Activated CD4-positive, CD25-positive, alpha-beta regulatory T cell treated with anti-CD3 and anti-CD28 coated beads, Interleukin-2, amount 50 U/mL, for 16 hours (primary cell): ENCODE measurements at regions not wholly inside any gene's neighbourhood (a gene's known extent, or its start where the extent isn't known, plus 50 kb on each side); places are given as distances from the start of the nearest gene placed in this dataset.

Experiments
- DNase-seq: peaks from one replicate; pipeline ENCODE4 v3.0.0-alpha.2; 2020; ENCODE audit warnings: low read depth, low spot score

DNA sequence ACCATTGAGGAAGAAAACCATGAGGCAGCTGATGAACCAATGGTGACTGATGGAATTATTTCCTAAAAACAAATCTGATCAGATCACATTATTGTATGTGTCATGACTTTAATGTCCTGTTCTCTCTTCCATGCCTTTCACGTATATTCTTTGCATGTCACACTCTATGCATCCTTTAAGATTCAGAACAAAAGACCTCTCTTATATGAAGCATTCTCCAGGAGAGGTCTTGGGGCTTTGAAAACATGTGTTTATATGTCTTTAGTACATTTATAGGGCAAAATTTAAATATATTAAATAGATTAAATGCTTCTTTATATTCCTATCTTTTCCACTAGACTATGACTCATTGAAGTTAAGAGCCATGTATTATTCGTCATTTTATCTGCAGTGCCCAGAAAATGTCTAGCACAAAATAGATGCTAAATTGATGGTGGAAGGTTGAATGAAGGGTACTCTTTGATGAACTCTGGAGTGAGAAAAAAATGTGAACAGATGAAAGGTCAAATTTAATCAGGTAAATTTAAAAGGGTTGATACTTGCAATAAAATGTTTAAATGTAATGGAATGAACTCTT is 196.3 kb downstream of the PSAT1 start:
- no peak for DNase-seq

- no peak for DNase-seq
Measured at GRCh38 chr9:78502566-78502965, 205.6 kb downstream of the PSAT1 start.

GRCh38 chr9:78505546-78505945 is 208.6 kb downstream of the PSAT1 start:
- no peak for DNase-seq

- DNase-seq, result no peak
Measured at GRCh38 chr9:78507037-78507436, 210.1 kb downstream of the PSAT1 start.

DNA sequence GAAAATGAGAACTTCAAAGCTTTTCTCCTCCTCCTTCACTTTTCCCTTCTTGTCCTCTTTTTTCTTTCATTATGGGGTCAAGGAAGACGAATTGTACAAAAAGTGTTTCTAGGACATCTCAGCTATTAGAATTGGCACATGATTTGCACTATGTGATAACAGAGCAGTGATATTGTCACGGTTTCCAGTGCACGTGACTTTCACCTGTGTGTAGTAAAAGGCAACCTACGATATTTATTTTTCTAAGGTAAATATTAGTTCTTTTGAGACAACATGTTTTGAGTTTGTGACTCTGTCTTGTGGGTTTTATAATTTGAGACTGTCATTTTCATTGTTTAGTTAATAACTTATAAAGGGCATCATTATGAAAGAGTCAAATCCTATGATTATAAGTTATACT is 213.1 kb downstream of the PSAT1 start:
- DNase-seq, result no peak

- DNase-seq, result no peak
Measured at GRCh38 chr9:78515108-78515507, 218.2 kb downstream of the PSAT1 start.

DNA sequence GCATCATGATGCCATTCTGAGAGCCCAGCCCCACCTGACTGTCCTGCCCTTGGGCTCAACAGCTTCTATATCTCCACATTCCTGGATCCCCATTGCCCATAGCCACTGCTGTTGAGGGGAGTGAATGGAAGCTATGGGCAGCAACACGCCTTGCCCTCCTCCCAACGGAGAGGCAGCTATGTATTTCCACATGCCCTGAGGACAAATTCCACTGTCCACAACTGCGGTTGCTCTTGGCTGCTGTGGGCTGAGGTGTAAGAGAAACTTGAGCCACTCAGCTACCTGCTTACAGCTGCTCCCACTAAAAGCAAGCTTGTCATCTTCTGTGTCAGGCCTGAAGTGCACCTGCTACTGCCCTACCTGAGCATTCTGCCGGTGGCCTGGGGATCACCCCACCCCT is 222.9 kb downstream of the PSAT1 start:
- DNase-seq, result no peak

DNA sequence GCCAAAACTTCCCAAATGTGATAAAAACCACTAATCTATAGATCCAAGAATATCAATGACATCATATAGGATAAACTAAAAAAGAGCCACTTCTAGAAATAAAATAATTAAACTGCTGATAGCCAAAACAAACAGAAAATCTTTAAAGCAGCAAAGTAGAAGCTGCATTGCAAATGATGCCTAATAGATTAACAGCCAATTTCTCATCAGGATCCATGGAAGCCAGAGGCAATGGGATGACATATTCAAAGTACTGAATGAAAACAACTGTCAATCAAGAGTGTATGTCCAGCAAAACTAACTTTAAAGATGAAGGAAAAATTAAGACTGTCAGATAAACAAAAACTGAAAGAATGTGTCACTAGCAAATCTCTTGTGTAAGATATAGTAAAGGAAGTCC is 224.8 kb downstream of the PSAT1 start:
- DNase-seq, result no peak

- DNase-seq, result no peak
Measured at GRCh38 chr9:78525986-78526560, 229.1 kb downstream of the PSAT1 start.

DNA sequence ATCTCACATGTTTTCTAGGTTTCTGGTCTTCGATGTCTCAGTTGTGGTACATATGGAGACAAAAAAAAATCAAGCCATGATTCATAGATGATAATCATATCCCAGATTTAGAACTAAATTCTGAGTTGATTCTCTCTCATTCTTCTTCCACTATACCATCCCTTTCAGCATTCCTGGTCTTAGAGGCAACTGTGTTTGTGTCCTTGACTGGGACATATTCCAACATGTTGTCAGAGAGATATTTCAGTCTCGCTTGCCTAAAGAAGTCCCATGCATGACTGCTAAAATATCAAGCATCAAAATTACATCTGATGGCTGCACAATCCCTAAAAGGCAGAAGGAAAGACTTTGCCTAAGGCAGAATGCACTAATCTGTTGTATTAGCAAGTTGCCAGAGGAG is 236.6 kb downstream of the PSAT1 start:
- no peak for DNase-seq

- DNase-seq, result no peak
Measured at GRCh38 chr9:78539188-78539587, 242.3 kb downstream of the PSAT1 start.

- DNase-seq, result no peak
Measured at GRCh38 chr9:78539904-78540303, 243.0 kb downstream of the PSAT1 start.

GRCh38 chr9:78541868-78542443 is 245.0 kb downstream of the PSAT1 start:
- no peak for DNase-seq

GRCh38 chr9:78542491-78543181 is 245.7 kb downstream of the PSAT1 start:
- DNase-seq, result no peak

DNA sequence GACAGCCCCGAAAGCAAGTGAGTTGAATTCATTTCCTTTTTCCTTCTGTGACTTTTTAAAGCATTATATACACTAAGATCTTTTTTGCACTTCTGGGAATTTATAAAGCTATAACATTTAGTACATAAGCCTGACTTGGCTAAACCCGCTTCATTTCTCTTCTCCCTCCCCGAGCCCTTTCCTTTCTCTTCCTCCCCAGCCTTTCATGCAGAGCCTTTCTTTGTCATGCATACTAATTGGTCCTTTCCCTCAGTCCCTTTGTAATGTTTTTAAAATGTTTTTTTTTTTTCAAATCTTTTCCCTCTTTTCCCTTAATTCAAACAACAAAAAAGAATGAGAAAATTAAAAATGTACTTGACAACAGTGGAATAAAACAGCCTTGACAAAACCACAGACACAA is 246.4 kb downstream of the PSAT1 start:
- no peak for DNase-seq

GRCh38 chr9:78544230-78544629 is 247.3 kb downstream of the PSAT1 start:
- no peak for DNase-seq

DNA sequence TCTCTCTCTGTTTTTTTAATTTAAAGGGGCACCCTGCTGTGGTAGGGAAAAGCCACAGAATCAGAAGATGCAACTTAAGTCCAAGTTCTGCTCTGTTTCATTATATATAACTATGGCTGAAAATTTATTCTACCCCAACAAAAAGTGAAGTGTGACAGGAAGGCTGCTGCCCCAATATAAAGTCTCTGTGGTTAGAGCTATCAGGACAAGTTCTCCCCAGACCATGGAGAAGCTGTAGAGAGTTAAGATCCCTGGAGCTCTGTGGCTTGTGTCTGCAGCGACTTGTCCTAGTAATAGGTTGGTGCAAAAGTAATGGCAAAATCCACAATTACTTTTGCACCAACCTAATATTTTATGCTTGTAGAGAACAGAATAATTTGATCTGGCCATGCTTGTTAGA is 250.9 kb downstream of the PSAT1 start:
- DNase-seq, result no peak

- DNase-seq, result no peak
Measured at GRCh38 chr9:78548670-78549069, 251.7 kb downstream of the PSAT1 start.

DNA sequence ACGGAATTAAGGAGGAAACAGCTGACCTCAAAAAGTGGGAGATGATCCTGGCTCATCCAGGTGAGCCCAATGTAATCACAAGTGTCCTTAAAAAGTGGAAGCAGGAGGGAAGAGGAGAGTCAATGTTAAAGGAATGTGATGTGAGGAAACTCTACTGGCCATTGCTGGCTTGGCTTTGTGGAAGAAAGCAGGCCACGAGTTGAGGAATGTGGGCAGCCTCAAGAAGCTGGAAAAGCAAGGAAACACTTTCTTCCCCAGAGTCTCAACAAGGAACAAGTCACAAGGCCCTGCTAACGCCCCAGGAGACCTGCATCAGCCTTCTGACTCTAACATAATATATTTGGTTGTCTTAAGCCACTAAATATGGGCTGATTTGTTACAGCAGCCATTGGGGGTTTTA is 252.8 kb downstream of the PSAT1 start:
- DNase-seq, result no peak

GRCh38 chr9:78552802-78553201 is 255.9 kb downstream of the PSAT1 start:
- DNase-seq, result no peak

GRCh38 chr9:78557540-78557939 is 260.6 kb downstream of the PSAT1 start:
- DNase-seq, result no peak

DNA sequence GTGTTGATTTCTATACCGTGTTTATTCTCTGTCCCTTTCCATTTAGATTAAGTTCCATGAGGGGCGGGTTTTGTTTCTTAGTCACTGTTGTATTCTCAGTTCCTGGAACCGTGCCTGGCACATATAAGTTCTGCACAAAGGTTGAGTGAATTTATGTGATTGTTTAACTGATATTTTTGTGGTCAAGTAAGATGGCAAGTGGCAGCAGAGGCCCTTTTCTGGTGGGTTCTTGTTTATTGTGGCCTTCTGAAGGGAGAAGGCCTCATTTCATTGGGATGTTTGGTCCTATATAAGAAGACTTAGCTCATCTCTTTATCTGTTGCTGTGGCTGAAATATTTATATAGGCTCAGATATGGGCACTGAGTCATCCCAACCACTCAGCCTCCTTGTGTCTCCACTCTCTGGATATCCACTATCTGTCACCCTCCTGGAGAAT is 262.5 kb downstream of the PSAT1 start:
- DNase-seq, result no peak

DNA sequence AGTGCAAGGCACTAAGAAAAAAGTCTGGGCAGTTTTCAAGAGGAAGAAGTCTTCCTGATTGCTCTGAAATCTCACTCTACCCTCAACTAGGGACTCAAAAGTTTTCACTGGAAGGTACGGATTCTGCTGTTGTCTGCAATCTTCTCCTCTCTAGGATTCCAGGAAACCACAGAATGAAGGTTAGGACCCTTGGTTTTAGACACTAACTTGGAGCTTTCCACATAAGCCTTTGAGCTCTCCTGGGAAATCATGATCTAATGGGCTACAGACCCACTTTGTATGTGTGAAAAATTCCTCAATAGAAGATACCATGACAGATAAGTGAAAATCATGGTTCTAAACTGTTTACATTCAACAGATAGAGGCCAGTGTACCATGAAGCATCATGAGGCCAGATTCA is 265.1 kb downstream of the PSAT1 start:
- DNase-seq, result no peak
